IPS DF 4.7 (cell line): ENCODE measurements at regions not wholly inside any gene's neighbourhood (a gene's known extent, or its start where the extent isn't known, plus 50 kb on each side); places are given as distances from the start of the nearest gene placed in this dataset.

Experiments used
- DNase-seq: peaks from one replicate; pipeline ENCODE4 v3.0.0-alpha.2; 2013; ENCODE audit warnings: low spot score; ENCODE audit errors: extremely low read depth

DNA sequence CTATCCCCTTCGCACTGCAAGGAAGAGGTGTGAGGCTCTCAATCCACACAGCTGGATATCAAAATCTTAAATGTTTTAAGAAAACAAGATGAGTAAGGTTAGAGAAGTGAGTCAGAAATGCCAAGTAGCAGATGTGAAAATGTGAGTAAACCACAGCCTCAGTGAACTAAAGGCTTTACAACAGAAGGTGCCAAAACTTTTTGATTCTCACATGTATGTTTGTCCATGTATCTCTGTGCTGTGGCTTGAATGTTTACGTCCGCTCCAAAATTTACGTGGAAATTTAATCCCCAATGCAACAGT is 126.8 kb upstream of the PFN2 start:
- DNase-seq, result no peak

DNA sequence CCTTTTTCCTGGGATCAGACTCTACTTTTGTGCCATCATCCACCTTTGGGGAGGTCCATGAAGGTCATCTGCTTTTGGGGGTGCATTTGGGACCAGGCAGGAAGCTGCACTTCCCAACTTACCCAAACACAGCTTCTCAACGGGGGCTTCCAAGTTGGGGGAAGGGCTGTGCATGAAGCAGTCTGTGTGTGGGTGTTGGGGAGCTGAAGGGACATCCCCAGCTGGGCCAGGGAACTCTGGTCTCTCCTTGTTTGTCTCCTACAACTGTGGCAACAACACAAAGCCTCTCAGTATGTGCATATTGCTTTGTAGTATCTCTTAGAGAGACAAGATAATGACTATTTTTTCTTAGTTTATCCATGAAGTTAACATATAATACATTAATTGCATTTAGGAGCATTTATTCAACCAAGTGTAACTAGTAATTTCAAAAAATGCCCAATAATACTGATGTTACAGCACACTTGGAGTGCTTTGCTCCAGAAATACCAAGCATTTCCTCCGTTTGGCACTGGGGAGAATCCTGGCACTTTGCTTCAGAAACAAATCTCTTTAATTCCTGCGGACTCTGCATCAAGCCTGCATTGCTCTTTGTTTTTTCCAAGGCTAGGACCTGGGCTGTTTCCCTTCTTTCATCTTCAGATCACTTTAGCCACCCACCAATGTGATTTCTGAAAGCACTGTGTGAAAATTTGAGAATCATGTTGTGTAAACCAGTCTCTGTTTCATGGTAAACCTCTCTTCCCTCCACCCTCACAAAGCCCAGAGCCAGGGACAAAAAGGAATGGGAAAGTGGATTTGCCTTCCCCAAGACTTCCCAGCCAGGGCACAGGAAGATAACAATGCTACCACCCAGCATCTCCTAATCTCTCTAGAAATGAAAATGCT is 126.2 kb upstream of the PFN2 start:
- no peak for DNase-seq

- no peak for DNase-seq
These were observed 123.6 kb upstream of the PFN2 start for GRCh38 chr3:150094150-150094933.

- DNase-seq, result no peak
These were observed 120.9 kb upstream of the PFN2 start for GRCh38 chr3:150091626-150092025.

DNA sequence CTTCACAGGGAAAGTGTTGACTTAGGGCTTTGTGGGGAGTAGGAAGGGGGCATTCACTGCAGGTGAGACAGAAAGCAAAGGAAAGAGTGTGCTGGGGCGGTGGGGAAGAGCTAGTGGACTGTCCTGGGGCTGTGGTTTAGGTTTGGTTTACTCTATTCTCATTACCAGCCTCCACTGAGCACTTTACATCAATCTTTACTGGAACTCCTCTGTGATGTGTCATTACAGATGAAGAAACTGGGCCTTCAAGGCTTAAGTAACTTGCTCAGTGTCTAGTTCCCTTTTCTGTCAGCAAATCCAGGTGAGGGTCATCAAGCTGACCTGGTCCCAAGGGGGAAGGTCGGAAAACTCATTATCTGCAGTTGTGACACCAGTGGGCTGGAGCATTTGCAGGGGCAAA is 120.2 kb upstream of the PFN2 start:
- no peak for DNase-seq

GRCh38 chr3:150090006-150090405 is 119.3 kb upstream of the PFN2 start:
- DNase-seq, result no peak

GRCh38 chr3:150084128-150084527 is 113.4 kb upstream of the PFN2 start:
- no peak for DNase-seq

GRCh38 chr3:150083655-150084042 is 113.0 kb upstream of the PFN2 start:
- no peak for DNase-seq

GRCh38 chr3:150082898-150083654 is 112.4 kb upstream of the PFN2 start:
- no peak for DNase-seq

- DNase-seq, result no peak
These were observed 110.4 kb upstream of the PFN2 start for GRCh38 chr3:150081084-150081483.

DNA sequence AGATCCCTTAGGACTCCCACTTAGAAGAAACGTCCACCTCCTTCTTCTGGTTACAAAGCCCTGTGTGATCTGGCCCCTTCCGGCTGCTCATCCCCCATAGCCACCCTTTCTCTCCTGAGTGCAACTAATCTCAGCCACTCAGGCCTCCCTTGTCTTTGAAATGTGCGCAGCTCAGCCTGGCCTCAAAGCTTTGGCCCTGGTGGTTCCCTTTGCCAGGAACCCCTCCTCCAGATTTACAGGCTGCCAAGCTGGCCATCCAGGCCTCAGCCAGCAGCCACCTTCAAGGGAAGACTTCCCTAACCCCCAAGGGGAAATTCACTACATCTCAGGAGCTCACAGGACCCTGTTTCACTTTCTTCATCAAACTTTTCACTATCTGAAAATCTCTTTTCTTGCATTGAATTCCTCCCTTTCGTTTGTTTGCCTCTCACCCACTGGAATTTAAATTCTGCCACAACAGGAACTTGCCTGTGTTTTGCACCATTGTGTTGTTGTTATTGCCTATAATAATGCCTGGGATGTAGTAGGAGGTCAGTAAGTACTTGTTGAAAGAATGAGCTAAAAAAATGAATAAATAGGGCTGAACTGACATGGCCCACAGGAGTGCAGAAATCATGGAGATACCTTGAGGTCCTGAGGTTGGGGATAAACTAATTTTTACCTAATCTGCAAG is 109.5 kb upstream of the PFN2 start:
- DNase-seq, result no peak

DNA sequence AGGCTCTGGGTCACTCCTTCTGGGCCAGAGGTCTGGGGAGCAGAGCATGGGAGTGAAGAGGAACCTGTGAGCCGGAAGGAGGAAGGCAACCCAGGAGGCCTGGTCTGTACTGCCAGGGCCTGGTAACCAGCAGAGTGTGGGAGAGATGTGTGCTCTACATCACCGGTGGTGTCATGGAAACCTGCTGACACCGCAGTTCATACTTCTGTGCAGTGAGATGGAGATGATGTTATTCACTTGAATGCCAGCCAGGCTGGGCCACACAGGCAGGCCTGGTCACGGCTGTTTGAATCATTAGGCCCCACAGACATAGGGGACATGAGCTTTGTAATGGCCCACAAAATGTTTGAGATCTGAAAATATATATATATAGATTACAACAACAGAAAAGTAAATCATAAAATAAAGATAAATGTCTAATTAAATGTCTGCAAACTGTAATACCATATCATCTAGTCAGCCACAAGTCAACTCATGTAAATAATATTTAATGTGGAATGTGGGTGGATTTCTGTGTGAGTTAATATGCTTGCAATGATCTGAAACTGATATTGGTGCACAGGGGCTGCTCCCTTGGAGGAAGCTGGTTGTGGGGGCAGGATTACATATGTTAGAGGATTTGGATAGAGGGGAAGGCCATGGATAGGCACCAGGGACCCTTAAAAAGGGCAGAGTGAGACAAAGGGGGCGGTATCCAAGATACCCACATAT is 108.5 kb upstream of the PFN2 start:
- DNase-seq, result no peak

GRCh38 chr3:150077581-150078247 is 107.0 kb upstream of the PFN2 start:
- DNase-seq, result no peak

DNA sequence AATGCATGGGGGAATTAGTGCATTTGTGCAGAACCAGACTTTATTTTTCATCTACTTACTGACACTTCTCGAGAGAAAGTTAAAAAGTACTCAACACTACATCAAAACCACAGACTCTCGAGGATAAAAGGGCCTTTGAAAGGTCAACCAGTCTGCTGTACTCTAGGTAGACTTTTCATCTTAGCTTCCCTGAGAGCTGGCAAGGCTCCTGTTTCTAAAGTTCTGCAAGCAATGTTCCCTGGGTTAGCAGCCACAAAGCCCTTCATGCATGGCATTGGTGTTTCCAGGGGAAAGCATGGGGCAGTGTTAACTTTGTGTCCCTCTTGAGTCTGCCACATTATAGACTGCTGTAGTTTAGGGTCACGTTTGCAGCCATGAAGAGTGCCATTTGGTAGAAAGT is 106.4 kb upstream of the PFN2 start:
- no peak for DNase-seq

GRCh38 chr3:150076443-150076842 is 105.7 kb upstream of the PFN2 start:
- DNase-seq, result no peak

GRCh38 chr3:150075417-150075865 is 104.7 kb upstream of the PFN2 start:
- DNase-seq, result no peak

DNA sequence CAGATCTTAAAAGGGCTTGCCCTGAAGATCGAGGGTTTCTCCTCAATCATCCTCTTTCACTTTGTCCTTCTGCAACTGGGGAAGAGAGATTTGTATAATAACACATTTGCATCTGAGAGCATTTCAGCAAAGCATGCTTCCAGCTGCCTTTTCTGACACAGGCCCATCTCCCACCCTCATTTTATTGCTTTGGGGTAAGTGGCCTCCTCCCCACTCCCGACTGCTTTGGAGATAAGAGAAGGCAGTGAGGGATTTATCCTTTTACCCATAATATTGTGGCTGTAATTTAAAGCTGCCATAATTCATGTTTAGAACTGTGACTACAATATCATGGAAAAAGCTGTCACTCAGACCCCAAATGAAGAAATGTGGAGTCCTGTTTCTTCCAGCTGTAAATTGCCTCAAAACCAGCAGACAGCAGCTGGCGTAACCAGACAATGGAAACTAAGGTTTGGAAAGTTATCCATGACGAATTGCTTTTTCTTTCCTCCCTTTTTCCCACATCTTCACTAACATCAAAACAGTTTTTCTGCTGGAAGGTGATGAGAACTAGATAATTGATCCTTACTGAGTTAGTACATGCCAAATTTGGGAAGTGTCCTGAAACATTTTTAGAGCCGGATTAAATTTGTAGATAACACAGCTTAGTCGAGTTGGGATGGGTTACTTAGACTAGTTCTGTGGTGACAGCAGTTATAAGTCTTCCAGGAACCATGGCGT is 104.2 kb upstream of the PFN2 start:
- no peak for DNase-seq

DNA sequence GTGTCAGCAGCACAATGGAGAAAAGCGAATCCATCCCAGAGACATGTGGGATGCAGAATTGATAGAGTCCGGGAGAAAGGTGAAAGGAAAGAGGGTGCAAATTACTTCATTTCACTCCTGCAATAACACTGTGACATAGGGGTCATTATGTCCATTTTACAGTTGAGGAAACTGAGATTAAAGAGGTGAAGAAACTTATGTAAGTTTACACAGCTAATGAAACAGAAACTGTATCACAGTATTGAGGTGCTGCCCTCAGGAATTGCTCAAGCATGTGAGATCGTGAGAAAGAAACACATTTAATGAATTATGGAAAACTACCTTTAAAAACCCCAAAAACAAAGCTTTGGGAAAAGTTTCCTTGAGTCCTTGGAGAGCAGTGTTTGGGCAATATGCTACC is 103.6 kb upstream of the PFN2 start:
- no peak for DNase-seq

GRCh38 chr3:150073513-150073912 is 102.8 kb upstream of the PFN2 start:
- no peak for DNase-seq

GRCh38 chr3:150073031-150073430 is 102.3 kb upstream of the PFN2 start:
- no peak for DNase-seq
